MM.1S (cell line): ENCODE measurements at regions not wholly inside any gene's neighbourhood (a gene's known extent, or its start where the extent isn't known, plus 50 kb on each side); places are given as distances from the start of the nearest gene placed in this dataset.

ENCODE experiments used
- DNase-seq: peaks from one replicate; pipeline ENCODE4 v3.0.0-alpha.2; 2015
- H2AFZ ChIP-seq: fragments of 300-600 bp; sonication (generic); 2 replicates; pipeline ENCODE4 v1.6.0; 2016; ENCODE audit warnings: antibody characterized with exemption, low read length
- H3F3A ChIP-seq: fragments of 300-600 bp; sonication (generic); 2 replicates; pipeline ENCODE4 v1.6.1; 2016; ENCODE audit warnings: mild to moderate bottlenecking, antibody characterized with exemption, low read length, moderate library complexity, mixed read lengths; ENCODE audit not compliant: insufficient read depth
- H3K27ac ChIP-seq: fragments of 300-600 bp; sonication (generic); 2 replicates; pipeline ENCODE4 v1.5.1; 2016; ENCODE audit warnings: mild to moderate bottlenecking, low read length
- H3K27me3 ChIP-seq: fragments of 300-600 bp; sonication (generic); replicated peaks from 2 replicates; pipeline ENCODE4 v1.6.0; 2016; ENCODE audit warnings: low read length; ENCODE audit not compliant: insufficient read depth
- H3K36me3 ChIP-seq: fragments of 300-600 bp; sonication (generic); replicated peaks from 2 replicates; pipeline ENCODE4 v1.6.1; 2016; ENCODE audit warnings: mild to moderate bottlenecking, low read length, mixed read lengths; ENCODE audit not compliant: insufficient read depth
- H3K4me1 ChIP-seq: fragments of 300-600 bp; sonication (generic); 2 replicates; pipeline ENCODE4 v1.6.1; 2016; ENCODE audit warnings: low read length, mixed read lengths
- H3K4me2 ChIP-seq: fragments of 300-600 bp; sonication (generic); 2 replicates; pipeline ENCODE4 v1.6.0; 2016; ENCODE audit warnings: low read depth, low read length
- H3K4me3 ChIP-seq: fragments of 300-600 bp; sonication (generic); 2 replicates; pipeline ENCODE4 v1.5.1; 2016; ENCODE audit warnings: low read length, mixed read lengths
- H3K79me2 ChIP-seq: fragments of 300-600 bp; sonication (generic); 2 replicates; pipeline ENCODE4 v1.6.1; 2016; ENCODE audit warnings: mixed run types, low read length, mixed read lengths
- H3K9ac ChIP-seq: fragments of 300-600 bp; sonication (generic); 2 replicates; pipeline ENCODE4 v1.6.1; 2016; ENCODE audit warnings: low read length, mixed read lengths
- H3K9me2 ChIP-seq: fragments of 300-600 bp; sonication (generic); replicated peaks from 2 replicates; pipeline ENCODE4 v1.6.1; 2016; ENCODE audit warnings: mild to moderate bottlenecking, low read length, mixed read lengths; ENCODE audit not compliant: insufficient read depth
- H3K9me3 ChIP-seq: fragments of 300-600 bp; sonication (generic); replicated peaks from 2 replicates; pipeline ENCODE4 v1.6.1; 2016; ENCODE audit warnings: mild to moderate bottlenecking, low read length, mixed read lengths; ENCODE audit not compliant: insufficient read depth
- H4K20me1 ChIP-seq: fragments of 300-600 bp; sonication (generic); 2 replicates; pipeline ENCODE4 v1.6.1; 2016; ENCODE audit warnings: mild to moderate bottlenecking, low read length, moderate library complexity, mixed read lengths; ENCODE audit not compliant: insufficient read depth
- CTCF ChIP-seq: fragments of 300-600 bp; sonication (generic); IDR thresholded peaks from 2 replicates; pipeline ENCODE4 v1.5.1; 2016; ENCODE audit warnings: antibody characterized with exemption, low read length, mixed read lengths
- EZH2 ChIP-seq: fragments of 300-600 bp; sonication (generic); optimal IDR thresholded peaks from 2 replicates; pipeline ENCODE3; 2017; ENCODE audit warnings: low read depth, mild to moderate bottlenecking, antibody characterized with exemption, low read length, mixed read lengths
- EZH2phosphoT487 ChIP-seq: fragments of 300-600 bp; sonication (generic); IDR thresholded peaks from 2 replicates; pipeline ENCODE4 v1.6.1; 2018; ENCODE audit warnings: antibody characterized with exemption, low read length

- Histone ChIP-seq H3K27me3 (no peaks in the 10 kb centered on the region), H3K79me2 (no peaks in the 10 kb centered on the region)
Observed at GRCh38 chr6:78552435-78552834, 314.9 kb upstream of the IRAK1BP1 start.

GRCh38 chr6:78554341-78554740, 313.0 kb upstream of the IRAK1BP1 start:
- Histone ChIP-seq H3K36me3 (no peaks in the 10 kb centered on the region), H3K9ac (no peak overlapping the region), H4K20me1 (no peaks in the 10 kb centered on the region), H2AFZ (no peak overlapping the region), H3K4me3 (no peak overlapping the region), H3F3A (no peaks in the 10 kb centered on the region), H3K9me3 (no peaks in the 10 kb centered on the region), H3K27me3 (no peaks in the 10 kb centered on the region), H3K4me2 (no peak overlapping the region), H3K9me2 (no peaks in the 10 kb centered on the region), H3K4me1 (no peaks in the 10 kb centered on the region), H3K27ac (no peak overlapping the region), H3K79me2 (no peaks in the 10 kb centered on the region)
- DNase-seq, result no peak
- TF ChIP-seq EZH2phosphoT487 (no peak), EZH2 (no peak), CTCF (no peak)

More at GRCh38 chr6:78552435-78552834, 314.9 kb upstream of the IRAK1BP1 start:
- Histone ChIP-seq H3K4me3 (no peak overlapping the region), H2AFZ (no peak overlapping the region), H4K20me1 (no peaks in the 10 kb centered on the region), H3K4me1 (no peaks in the 10 kb centered on the region), H3K9me3 (no peaks in the 10 kb centered on the region), H3K9me2 (no peaks in the 10 kb centered on the region), H3K36me3 (no peaks in the 10 kb centered on the region), H3K9ac (no peak overlapping the region), H3K27ac (no peak overlapping the region), H3F3A (no peaks in the 10 kb centered on the region), H3K4me2 (no peak overlapping the region)
- TF ChIP-seq EZH2 (no peak), CTCF (no peak), EZH2phosphoT487 (no peak)
- no peak for DNase-seq

GRCh38 chr6:78559056-78559455, 308.3 kb upstream of the IRAK1BP1 start:
- Histone ChIP-seq H3K79me2 (no peaks in the 10 kb centered on the region), H3K9me2 (no peaks in the 10 kb centered on the region), H3K9ac (no peak overlapping the region), H4K20me1 (no peaks in the 10 kb centered on the region), H3K4me2 (no peak overlapping the region), H2AFZ (no peak overlapping the region), H3K4me1 (no peaks in the 10 kb centered on the region), H3K36me3 (no peaks in the 10 kb centered on the region), H3K9me3 (no peaks in the 10 kb centered on the region), H3K27me3 (no peaks in the 10 kb centered on the region), H3K27ac (no peak overlapping the region), H3K4me3 (no peak overlapping the region), H3F3A (no peaks in the 10 kb centered on the region)
- no peak for TF ChIP-seq CTCF
- TF ChIP-seq EZH2phosphoT487, result no peak
- TF ChIP-seq EZH2, result no peak
- no peak for DNase-seq
